Frontal cortex (tissue), 3 donors: ENCODE measurements at regions not wholly inside any gene's neighbourhood (a gene's known extent, or its start where the extent isn't known, plus 50 kb on each side); places are given as distances from the start of the nearest gene placed in this dataset.
"Not testable (repeated sequence)": the region's sequence is repeated elsewhere in the genome, so short reads cannot be mapped to it uniquely, and the experiment has no call there.

Source experiments
- DNase-seq, 2 donors: peaks; one replicate each; pipeline ENCODE4 v3.0.0; 2012; ENCODE audit warnings: low spot score in 2 of 2
- FAIRE-seq: peaks from 2 replicates; lab custom pipeline; 2012; peaks lifted over from hg19 to GRCh38; lab: Jason Lieb, UNC
- donor health status: control.
- donor health status: control.
- donor health status: control.

GRCh38 chr16:87123356-87124001, 193.7 kb downstream of the C16orf95 start:
- no peak for DNase-seq
- no peak for FAIRE-seq

GRCh38 chr16:87124405-87124804, 192.8 kb downstream of the C16orf95 start:
- FAIRE-seq, DNase-seq: not testable (repeated sequence)

- DNase-seq, result no peak
- FAIRE-seq, result no peak
Observed at GRCh38 chr16:87125206-87126155, 191.7 kb downstream of the C16orf95 start.

GRCh38 chr16:87126403-87127025, 190.7 kb downstream of the C16orf95 start:
- no peak for DNase-seq
- FAIRE-seq, result no peak

- FAIRE-seq (no peak), DNase-seq (peak in 1 of 2 donors; percentile 51)
Observed at GRCh38 chr16:87127061-87127765, 190.0 kb downstream of the C16orf95 start.

- no peak for DNase-seq
- FAIRE-seq, result no peak
Observed at GRCh38 chr16:87127766-87128147, 189.4 kb downstream of the C16orf95 start.

GRCh38 chr16:87129771-87130170, 187.4 kb downstream of the C16orf95 start:
- no peak for FAIRE-seq
- no peak for DNase-seq

GRCh38 chr16:87131061-87131995, 185.9 kb downstream of the C16orf95 start:
- DNase-seq (no peak), FAIRE-seq (no peak)

- DNase-seq (no peak), FAIRE-seq (no peak)
Observed at GRCh38 chr16:87131996-87132345, 185.2 kb downstream of the C16orf95 start.

GRCh38 chr16:87132361-87133014, 184.7 kb downstream of the C16orf95 start:
- peak in 1 of 2 donors; percentile 33 for DNase-seq
- FAIRE-seq, result no peak

GRCh38 chr16:87133112-87133850, 183.9 kb downstream of the C16orf95 start:
- DNase-seq (no peak), FAIRE-seq (no peak)

- FAIRE-seq, result no peak
Observed at GRCh38 chr16:87133966-87134627, 183.1 kb downstream of the C16orf95 start.

GRCh38 chr16:87134628-87134995, 182.6 kb downstream of the C16orf95 start:
- DNase-seq (no peak), FAIRE-seq (no peak)

More at GRCh38 chr16:87133966-87134627, 183.1 kb downstream of the C16orf95 start:
- no peak for DNase-seq

GRCh38 chr16:87135246-87136030, 181.8 kb downstream of the C16orf95 start:
- no peak for FAIRE-seq
- no peak for DNase-seq

- no peak for FAIRE-seq
- no peak for DNase-seq
Observed at GRCh38 chr16:87138316-87138715, 178.9 kb downstream of the C16orf95 start.

- FAIRE-seq (no peak), DNase-seq (no peak)
Observed at GRCh38 chr16:87138738-87139267, 178.4 kb downstream of the C16orf95 start.
